K562 (cell line): ENCODE measurements at regions not wholly inside any gene's neighbourhood (a gene's known extent, or its start where the extent isn't known, plus 50 kb on each side); places are given as distances from the start of the nearest gene placed in this dataset.

Experiments used
- ATAC-seq: fragments of 200-7000 bp; cut with Tn5 transposase; 3 replicates; pipeline ENCODE4 v1.9.1; 2020; ENCODE audit warnings: moderate library complexity
- BruUV-seq: library from RNA; stranded (reverse); fragments of 400-500 nt; replicated peaks from 2 replicates; lab custom pipeline; 2021; lab: Mats Ljungman, UMichigan
- CTCF ChIA-PET: fragments of 300-600 bp; formaldehyde crosslinking; extraction: SDS; loops from one replicate; lab custom pipeline; 2021; ENCODE audit warnings: low intra/inter-chr PET ratio; lab: Yijun Ruan, JAX
- POLR2A ChIA-PET: fragments of 300-600, 350-650 bp; sonication (Branson Sonifier 250); formaldehyde crosslinking; extraction: SDS; loops from one replicate; lab custom pipeline; 2021; ENCODE audit warnings: antibody characterized with exemption, inconsistent platforms; lab: Yijun Ruan, JAX
- DNase-seq, 4 experiments: peaks; one replicate each; pipeline versions ENCODE4 v3.0.0 to v3.0.0-alpha.2; 2011 to 2018; ENCODE audit warnings: low spot score in 3 of 4, mixed read lengths in 3 of 4; ENCODE audit errors: extremely low read depth in 1 of 4
- FAIRE-seq: peaks from 2 replicates; lab custom pipeline; 2011; peaks lifted over from hg19 to GRCh38; lab: Jason Lieb, UNC
- H2AFZ ChIP-seq: 2 replicates; pipeline ENCODE4 v1.6.0; 2011; ENCODE audit warnings: low read depth, low read length, control low read depth, inconsistent platforms
- H3K27ac ChIP-seq: fragments of 200-600 bp; 3 replicates; pipeline ENCODE4 v1.8.0; 2011; ENCODE audit warnings: low read depth, mild to moderate bottlenecking, control low read depth, inconsistent platforms, low read length, moderate library complexity, mixed read lengths; ENCODE audit errors: extremely low read depth
- H3K27me3 ChIP-seq, 2 experiments: fragments of 300-600 bp in 1 of 2; 2 replicates in 1 of 2; 3 replicates in 1 of 2; pipeline versions ENCODE4 v1.6.0 to v1.8.0; 2011; ENCODE audit warnings: inconsistent platforms in 2 of 2, low read length in 2 of 2, mild to moderate bottlenecking in 1 of 2, mixed read lengths in 1 of 2, moderate library complexity in 1 of 2; ENCODE audit not compliant: control insufficient read depth in 2 of 2, insufficient read depth in 2 of 2
- H3K36me3 ChIP-seq: fragments of 300-600 bp; 3 replicates; pipeline ENCODE4 v1.8.0; 2011; ENCODE audit warnings: mild to moderate bottlenecking, low read length, inconsistent platforms; ENCODE audit not compliant: control insufficient read depth, insufficient read depth
- H3K4me1 ChIP-seq, 2 experiments: fragments of 200-600 bp in 1 of 2; replicated peaks in 1 of 2; 2 replicates in 1 of 2; 3 replicates in 1 of 2; pipeline versions ENCODE4 v1.5.1 to v1.8.0; 2011; ENCODE audit warnings: inconsistent platforms in 2 of 2, low read length in 2 of 2, mild to moderate bottlenecking in 1 of 2, mixed read lengths in 1 of 2, moderate library complexity in 1 of 2; ENCODE audit not compliant: control insufficient read depth in 2 of 2, insufficient read depth in 2 of 2
- H3K4me2 ChIP-seq: 2 replicates; pipeline ENCODE4 v1.6.1; 2011; ENCODE audit warnings: low read length, control low read depth, inconsistent platforms, mixed read lengths; ENCODE audit not compliant: insufficient read depth
- H3K4me3 ChIP-seq: fragments of 200-600 bp; sonication (generic), shearing (Covaris generic); 2 replicates; pipeline ENCODE4 v1.5.1; 2016; ENCODE audit warnings: control low read depth, inconsistent platforms
- H3K79me2 ChIP-seq: fragments of 200-600 bp; 3 replicates; pipeline ENCODE4 v1.8.0; 2011; ENCODE audit warnings: low read length, inconsistent platforms; ENCODE audit not compliant: control insufficient read depth, insufficient read depth
- H3K9ac ChIP-seq, 2 experiments: 2 replicates each; pipeline versions ENCODE4 v1.6.0 to v1.6.1; 2011; ENCODE audit warnings: low read depth in 2 of 2, low read length in 2 of 2, control low read depth in 1 of 2, inconsistent platforms in 1 of 2, mild to moderate bottlenecking in 1 of 2, mixed read lengths in 1 of 2; ENCODE audit not compliant: insufficient read depth in 1 of 2
- H3K9me1 ChIP-seq: one replicate; pipeline ENCODE4 v1.6.0; 2011; ENCODE audit warnings: inconsistent platforms, mild to moderate bottlenecking, low read length, moderate library complexity; ENCODE audit not compliant: control insufficient read depth, insufficient read depth
- H3K9me3 ChIP-seq: replicated peaks from 2 replicates; pipeline ENCODE4 v1.5.1; 2011; ENCODE audit warnings: low read depth, low read length, inconsistent platforms; ENCODE audit not compliant: control insufficient read depth, insufficient read depth
- H4K20me1 ChIP-seq: replicated peaks from 2 replicates; pipeline ENCODE4 v1.6.1; 2011; ENCODE audit warnings: low read length, inconsistent platforms, mixed read lengths; ENCODE audit not compliant: control insufficient read depth, insufficient read depth
- BRCA1 ChIP-seq, 2 experiments: fragments of 450-650 bp in 1 of 2; sonication (generic) in 1 of 2; formaldehyde crosslinking in 1 of 2; IDR thresholded peaks; 2 replicates each; pipeline versions ENCODE4 v1.5.0 to v1.6.1; 2017 to 2020; ENCODE audit warnings: mild to moderate bottlenecking in 1 of 2, missing genetic modification reagents in 1 of 2
- E2F5 ChIP-seq: sonication (generic); formaldehyde crosslinking; IDR thresholded peaks from 2 replicates; pipeline ENCODE4 v1.8.0; 2022; ENCODE audit warnings: mild to moderate bottlenecking, missing genetic modification reagents
- ERF ChIP-seq: fragments of 450-650 bp; formaldehyde crosslinking; IDR thresholded peaks from 2 replicates; pipeline ENCODE4 v1.4.0; 2020; ENCODE audit warnings: mild to moderate bottlenecking, mixed read lengths
- FOXP4 ChIP-seq: sonication (generic); formaldehyde crosslinking; IDR thresholded peaks from 2 replicates; pipeline ENCODE4 v1.8.0; 2022; ENCODE audit warnings: mild to moderate bottlenecking, missing genetic modification reagents, borderline replicate concordance
- GTF2E2 ChIP-seq: fragments of 200-800 bp; sonication (Bioruptor generic); IDR thresholded peaks from 2 replicates; pipeline ENCODE4 v1.6.1; 2016; ENCODE audit warnings: missing genetic modification characterization, missing compliant biosample characterization
- NCOA6 ChIP-seq: fragments of 450-650 bp; IDR thresholded peaks from 2 replicates; pipeline ENCODE4 v1.6.1; 2017; ENCODE audit warnings: mild to moderate bottlenecking
- POU5F1 ChIP-seq: fragments of 150-350 bp; IDR thresholded peaks from 2 replicates; pipeline ENCODE4 v1.6.1; 2014; ENCODE audit warnings: borderline replicate concordance, low read length, low read depth, mild to moderate bottlenecking; ENCODE audit not compliant: partially characterized antibody
- RBBP5 ChIP-seq: fragments of 200-600 bp; sonication (generic); IDR thresholded peaks from 2 replicates; pipeline ENCODE4 v1.6.1; 2012; ENCODE audit warnings: borderline replicate concordance, mild to moderate bottlenecking, low read length, control low read depth, inconsistent platforms; ENCODE audit not compliant: insufficient read depth, poor library complexity, severe bottlenecking
- RFX7 ChIP-seq: fragments of 250-450 bp; sonication (Bioruptor Pico); IDR thresholded peaks from 2 replicates; pipeline ENCODE4 v1.5.1; 2021; ENCODE audit warnings: mild to moderate bottlenecking
- ZNF347 ChIP-seq: fragments of 450-650 bp; formaldehyde crosslinking; IDR thresholded peaks from 2 replicates; pipeline ENCODE4 v1.4.0; 2020; ENCODE audit warnings: low read depth, mild to moderate bottlenecking, moderate library complexity
- ZNF354B ChIP-seq: fragments of 250-450 bp; sonication (Bioruptor Pico); IDR thresholded peaks from 2 replicates; pipeline ENCODE4 v1.4.0; 2020
- WGBS: fragments of 100-300 bp; shearing (Covaris generic); methylation state at CpG from one replicate; pipeline ENCODE4 v1.1.6; 2016; ENCODE audit warnings: low coverage, mixed read lengths; ENCODE audit not compliant: insufficient coverage; ENCODE audit errors: missing lambda C conversion rate; 5-methylcytosine and 5-hydroxymethylcytosine counted together
- in situ Hi-C: fragments of 300-500 bp; cut with MboI; formaldehyde crosslinking; loops from 4 replicates; pipeline ENCODE4 v1.15.0; 2018; ENCODE audit warnings: inconsistent platforms, mixed read lengths
- intact Hi-C: fragments of 100-400 bp; cut with micrococcal nuclease; formaldehyde crosslinking; loops from 2 replicates; pipeline ENCODE4 v1.14.2; 2022
- TF ChIP-seq, protein P1 (sequence below): fragments of 250-450 bp; sonication (Bioruptor Pico); IDR thresholded peaks from 2 replicates; pipeline ENCODE4 v1.9.0; 2021; ENCODE audit warnings: mild to moderate bottlenecking

GRCh38 chr10:78803710-78804109, 265.1 kb upstream of the ZMIZ1 start:
- peak overlapping the region in 1 of 2 experiments; percentile 24; a peak in 1 of 4 replicates for H3K9ac ChIP-seq
- intact Hi-C loops: no loop called here
- H3K4me2 ChIP-seq: no peak overlapping the region
- H3K4me1 ChIP-seq: no peaks in the 10 kb centered on the region
- TF ChIP-seq FOXP4 (CRISPR knock-in tag): no peak
- TF ChIP-seq, all 486 proteins: peak for 0
- no peak overlapping the region for H2AFZ ChIP-seq
- H3K9me1 ChIP-seq: no peaks in the 10 kb centered on the region
- H3K9me3 ChIP-seq: no peaks in the 10 kb centered on the region
- no TSS peak for BruUV-seq
- no peak for FAIRE-seq
- H4K20me1 ChIP-seq: peaks cover 7% of the 10 kb centered on the region; the same call in 1 of the 2 replicates
- H3K27ac ChIP-seq: no peak overlapping the region
- in situ Hi-C loops: no loop called here
- CTCF ChIA-PET: no interaction called here
- no peaks in the 10 kb centered on the region for H3K36me3 ChIP-seq
- ATAC-seq: no peak
- no peak for DNase-seq
- no peaks in the 10 kb centered on the region for H3K79me2 ChIP-seq
- H3K4me3 ChIP-seq: no peak overlapping the region
- WGBS: 3% methylated on average over 8 of the region's 8 CpGs
- POLR2A ChIA-PET: interaction anchor here (0.5 kb wide), 2 partner anchors 9 to 889 kb away, joined by 3 to 4 read pairs; no protein-coding TSS in a partner anchor
- peaks cover 5 to 62% of the 10 kb centered on the region in 2 experiments; a peak in 3 of 5 replicates for H3K27me3 ChIP-seq

GRCh38 chr10:78804411-78805032, 264.2 kb upstream of the ZMIZ1 start:
- DNase-seq (no peak), FAIRE-seq (no peak), ATAC-seq (no peak)
- peaks cover 5 to 58% of the 10 kb centered on the region in 2 experiments; a peak in 3 of 5 replicates for H3K27me3 ChIP-seq
- H3K4me2 ChIP-seq: no peak overlapping the region
- no peak overlapping the region for H3K27ac ChIP-seq
- H3K79me2 ChIP-seq: no peaks in the 10 kb centered on the region
- in situ Hi-C loops (no loop called here), intact Hi-C loops (no loop called here)
- CTCF ChIA-PET: no interaction called here
- H2AFZ ChIP-seq: no peak overlapping the region
- POLR2A ChIA-PET: interaction anchor here (0.7 kb wide), 1 partner anchor 255 kb away, joined by 4 read pairs; no protein-coding TSS in a partner anchor
- no peaks in the 10 kb centered on the region for H3K4me1 ChIP-seq
- BruUV-seq: no TSS peak
- no peak overlapping the region for H3K4me3 ChIP-seq
- no peaks in the 10 kb centered on the region for H3K9me3 ChIP-seq
- no peak overlapping the region for H3K9ac ChIP-seq
- WGBS: 0% methylated on average over 7 of the region's 7 CpGs
- H4K20me1 ChIP-seq: peaks cover 7% of the 10 kb centered on the region; the same call in 1 of the 2 replicates
- no peaks in the 10 kb centered on the region for H3K9me1 ChIP-seq
- H3K36me3 ChIP-seq: no peaks in the 10 kb centered on the region
- TF ChIP-seq, protein P1, sequence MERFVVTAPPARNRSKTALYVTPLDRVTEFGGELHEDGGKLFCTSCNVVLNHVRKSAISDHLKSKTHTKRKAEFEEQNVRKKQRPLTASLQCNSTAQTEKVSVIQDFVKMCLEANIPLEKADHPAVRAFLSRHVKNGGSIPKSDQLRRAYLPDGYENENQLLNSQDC (CRISPR knock-in tag): no peak
- no peak for TF ChIP-seq POU5F1
- no peak for TF ChIP-seq BRCA1 (IDR thresholded peaks at IDR 0.05)
- TF ChIP-seq BRCA1 (CRISPR knock-in tag; IDR thresholded peaks at IDR 0.05): no peak
- TF ChIP-seq ERF: no peak
- no peak for TF ChIP-seq NCOA6
- no peak for TF ChIP-seq RBBP5
- no peak for TF ChIP-seq ZNF347
- no peak for TF ChIP-seq ZNF354B (CRISPR knock-in tag)
- no peak for TF ChIP-seq RFX7 (CRISPR knock-in tag)
- no peak for TF ChIP-seq E2F5 (CRISPR knock-in tag)
- TF ChIP-seq GTF2E2 (tag): no peak
